ENCODE measurements at regions not wholly inside any gene's neighbourhood (a gene's known extent, or its start where the extent isn't known, plus 50 kb on each side); places are given as distances from the start of the nearest gene placed in this dataset.

- TF ChIP-seq EP300 (IDR thresholded peaks at IDR 0.05; ENCODE audit: borderline replicate concordance in 1 of 2, control insufficient read depth in 1 of 2, low read depth in 2 of 2, low read length in 2 of 2) (no peak), CTCF (IDR thresholded peaks at IDR 0.05 in 2 of 3, conservative IDR thresholded peaks at IDR 0.05 in 1 of 3; ENCODE audit: control insufficient read depth in 2 of 3, extremely low read depth in 1 of 3, insufficient read depth in 1 of 3, low read depth in 3 of 3, low read length in 3 of 3) (no peak), HDAC2 (IDR thresholded peaks at IDR 0.05) (no peak), CREB1 (IDR thresholded peaks at IDR 0.05; ENCODE audit: low read depth) (no peak), POLR2AphosphoS5 (IDR thresholded peaks at IDR 0.05; ENCODE audit: low read length) (no peak), POLR2A (IDR thresholded peaks at IDR 0.05; ENCODE audit: low read depth, low read length) (no peak), HDAC6 (IDR thresholded peaks at IDR 0.05; ENCODE audit: unreplicated experiment) (no peak), ZNF24 (IDR thresholded peaks at IDR 0.05) (no peak), FOS (IDR thresholded peaks at IDR 0.05; ENCODE audit: borderline replicate concordance, extremely low read depth, insufficient read length) (no peak), GABPA (IDR thresholded peaks at IDR 0.05; ENCODE audit: low read depth) (no peak)
These were observed 559.6 kb upstream of the SPRY2 start for GRCh38 chr13:80900561-80900960.

All from GM12878 (cell line).